ENCODE measurements at regions not wholly inside any gene's neighbourhood (a gene's known extent, or its start where the extent isn't known, plus 50 kb on each side); places are given as distances from the start of the nearest gene placed in this dataset.
"Not testable (repeated sequence)": the region's sequence is repeated elsewhere in the genome, so short reads cannot be mapped to it uniquely, and the experiment has no call there.

GRCh38 chr3:130569461-130570365 is 52.7 kb downstream of the COL6A6 start:
- POLR2A ChIA-PET, result no interaction called here
- ATAC-seq (ENCODE audit: low read depth), result no peak
- Mint-ChIP-seq H3K4me1 (no peaks in the 10 kb centered on the region), H3K36me3 (no peaks in the 10 kb centered on the region), H3K4me3 (no peak overlapping the region), H3K27ac (no peak overlapping the region), H3K27me3 (peaks cover 4% of the 10 kb centered on the region), H3K9me3 (no peaks in the 10 kb centered on the region)
- DNase-seq, result no peak

- POLR2A ChIA-PET, result interaction anchor here (0.7 kb wide), 1 partner anchor 559 kb away, joined by 3 read pairs; no protein-coding TSS in a partner anchor
- H3K4me3 Mint-ChIP-seq, result no peak overlapping the region
- H3K4me1 Mint-ChIP-seq, result no peaks in the 10 kb centered on the region
- ATAC-seq (ENCODE audit: low read depth) (no peak), DNase-seq (no peak)
- H3K27ac Mint-ChIP-seq, result no peak overlapping the region
- no peaks in the 10 kb centered on the region for H3K36me3 Mint-ChIP-seq
- no peaks in the 10 kb centered on the region for H3K9me3 Mint-ChIP-seq
- peaks cover 8% of the 10 kb centered on the region for H3K27me3 Mint-ChIP-seq
These were observed 55.8 kb downstream of the COL6A6 start for GRCh38 chr3:130572769-130573168.

- Mint-ChIP-seq H3K36me3 (no peaks in the 10 kb centered on the region), H3K4me1 (no peaks in the 10 kb centered on the region), H3K9me3 (no peaks in the 10 kb centered on the region), H3K27ac (no peak overlapping the region), H3K4me3 (no peak overlapping the region), H3K27me3 (peaks cover 21% of the 10 kb centered on the region)
- DNase-seq (no peak), ATAC-seq (ENCODE audit: low read depth) (no peak)
- POLR2A ChIA-PET, result no interaction called here
These were observed 59.6 kb downstream of the COL6A6 start for GRCh38 chr3:130576375-130577266.

- Mint-ChIP-seq H3K27me3 (peaks cover 25% of the 10 kb centered on the region), H3K36me3 (no peaks in the 10 kb centered on the region), H3K27ac (no peak overlapping the region), H3K4me3 (no peak overlapping the region), H3K9me3 (no peaks in the 10 kb centered on the region), H3K4me1 (no peaks in the 10 kb centered on the region)
- DNase-seq (no peak), ATAC-seq (ENCODE audit: low read depth) (no peak)
- POLR2A ChIA-PET, result no interaction called here
These were observed 65.6 kb downstream of the COL6A6 start for GRCh38 chr3:130582457-130583153.

DNA sequence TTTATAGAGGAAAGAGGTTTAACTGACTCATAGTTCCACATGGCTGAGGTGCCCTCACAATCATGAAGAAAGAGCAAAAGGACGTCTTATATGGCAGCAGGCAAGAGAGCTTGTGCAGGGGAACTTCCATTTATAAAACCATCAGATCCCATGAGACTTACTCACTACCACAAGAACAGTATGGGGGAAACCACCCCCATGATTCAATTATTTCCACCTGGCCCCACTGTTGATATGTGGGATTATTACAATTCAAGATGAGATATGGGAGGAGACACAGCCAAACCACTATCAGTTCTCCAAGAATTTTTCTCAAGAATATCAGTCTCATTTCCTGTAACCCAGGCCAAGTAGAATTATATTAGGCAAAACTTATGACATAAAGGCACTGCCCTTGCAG is 77.8 kb downstream of the COL6A6 start:
- ATAC-seq (ENCODE audit: low read depth); H3K27me3 Mint-ChIP-seq; H3K36me3 Mint-ChIP-seq; POLR2A ChIA-PET; DNase-seq; H3K4me3 Mint-ChIP-seq; H3K4me1 Mint-ChIP-seq; H3K9me3 Mint-ChIP-seq: not testable (repeated sequence)
- H3K27ac Mint-ChIP-seq, result peak overlapping the region; percentile 7

- H3K4me1 Mint-ChIP-seq, result no peaks in the 10 kb centered on the region
- no peak for ATAC-seq (ENCODE audit: low read depth)
- POLR2A ChIA-PET, result no interaction called here
These were observed 79.5 kb downstream of the COL6A6 start for GRCh38 chr3:130596484-130596883.

GRCh38 chr3:130601442-130601971 is 84.5 kb downstream of the COL6A6 start:
- ATAC-seq (ENCODE audit: low read depth) (no peak), DNase-seq (no peak)
- POLR2A ChIA-PET, result no interaction called here

More at GRCh38 chr3:130596484-130596883, 79.5 kb downstream of the COL6A6 start:
- no peak overlapping the region for H3K27ac Mint-ChIP-seq
- DNase-seq, result no peak
- peaks cover 4% of the 10 kb centered on the region for H3K27me3 Mint-ChIP-seq
- H3K36me3 Mint-ChIP-seq, result no peaks in the 10 kb centered on the region
- H3K4me3 Mint-ChIP-seq, result no peak overlapping the region
- H3K9me3 Mint-ChIP-seq, result no peaks in the 10 kb centered on the region

DNA sequence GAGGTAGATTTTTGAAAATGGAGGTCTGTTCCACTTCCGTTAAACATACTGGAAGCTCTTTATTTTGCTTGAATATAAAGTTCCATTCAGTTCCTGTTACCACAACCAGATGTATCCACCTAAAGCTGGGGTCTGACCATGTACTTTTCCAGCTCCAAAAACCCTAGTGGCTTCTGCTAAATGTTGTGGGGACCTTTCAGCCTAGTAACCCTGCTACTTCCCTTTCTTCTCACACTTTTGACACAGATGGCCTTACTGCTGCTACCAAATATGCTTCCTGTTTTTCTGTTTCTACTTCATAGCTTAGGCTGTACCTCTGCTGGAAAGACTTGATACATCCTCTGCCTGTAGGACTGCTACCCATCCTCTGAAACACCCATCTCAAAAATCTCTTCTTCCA is 87.8 kb downstream of the COL6A6 start:
- H3K27ac Mint-ChIP-seq, result no peak overlapping the region
- H3K36me3 Mint-ChIP-seq, result no peaks in the 10 kb centered on the region
- no peak for DNase-seq
- H3K4me3 Mint-ChIP-seq, result no peak overlapping the region
- peaks cover 11% of the 10 kb centered on the region for H3K9me3 Mint-ChIP-seq
- no peaks in the 10 kb centered on the region for H3K4me1 Mint-ChIP-seq
- no peak for ATAC-seq (ENCODE audit: low read depth)
- POLR2A ChIA-PET, result no interaction called here
- H3K27me3 Mint-ChIP-seq, result peaks cover under 1% of the 10 kb centered on the region

More at GRCh38 chr3:130601442-130601971, 84.5 kb downstream of the COL6A6 start:
- H3K27ac Mint-ChIP-seq, result no peak overlapping the region
- peaks cover 4% of the 10 kb centered on the region for H3K27me3 Mint-ChIP-seq
- H3K36me3 Mint-ChIP-seq, result no peaks in the 10 kb centered on the region
- no peaks in the 10 kb centered on the region for H3K4me1 Mint-ChIP-seq
- no peak overlapping the region for H3K4me3 Mint-ChIP-seq
- peaks cover 5% of the 10 kb centered on the region for H3K9me3 Mint-ChIP-seq

- ATAC-seq (ENCODE audit: low read depth) (no peak), DNase-seq (no peak)
- Mint-ChIP-seq H3K4me3 (no peak overlapping the region), H3K27me3 (no peaks in the 10 kb centered on the region), H3K27ac (no peak overlapping the region), H3K9me3 (peaks cover 12% of the 10 kb centered on the region), H3K36me3 (no peaks in the 10 kb centered on the region), H3K4me1 (no peaks in the 10 kb centered on the region)
- POLR2A ChIA-PET, result no interaction called here
These were observed 89.4 kb downstream of the COL6A6 start for GRCh38 chr3:130606336-130606735.

DNA sequence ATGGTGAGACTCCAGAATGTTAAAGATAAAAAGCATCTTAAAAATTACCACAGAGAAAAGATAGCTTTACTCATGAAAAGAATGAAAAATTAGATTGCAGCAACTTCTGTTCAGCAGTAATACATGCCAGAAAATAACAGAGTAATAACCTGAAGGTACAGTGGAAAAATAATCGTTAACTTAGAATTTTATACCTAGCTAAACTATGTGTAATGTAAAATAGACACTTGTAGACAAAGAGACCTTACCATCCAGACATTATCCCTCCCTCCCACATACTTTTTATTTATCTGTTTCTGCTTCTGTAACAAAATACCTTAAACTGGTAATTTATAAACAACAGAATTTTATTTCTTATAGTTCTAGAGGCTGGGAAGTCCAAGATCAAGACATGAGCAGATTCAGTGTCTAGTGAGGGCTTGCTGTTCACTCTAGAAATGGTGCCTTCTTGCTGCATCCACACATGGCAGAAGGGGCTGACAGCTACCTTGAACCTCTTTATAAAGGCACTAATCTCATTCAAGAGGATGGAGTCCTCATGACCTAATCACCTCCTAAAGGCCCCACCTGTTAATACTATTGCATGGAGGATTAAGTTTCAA is 90.7 kb downstream of the COL6A6 start:
- Mint-ChIP-seq H3K27ac (no peak overlapping the region), H3K4me3 (no peak overlapping the region), H3K36me3 (no peaks in the 10 kb centered on the region), H3K4me1 (no peaks in the 10 kb centered on the region), H3K27me3 (peaks cover 2% of the 10 kb centered on the region), H3K9me3 (peaks cover 16% of the 10 kb centered on the region)
- no peak for ATAC-seq (ENCODE audit: low read depth)
- DNase-seq, result no peak
- POLR2A ChIA-PET, result no interaction called here

- no peaks in the 10 kb centered on the region for H3K36me3 Mint-ChIP-seq
- H3K4me3 Mint-ChIP-seq, result no peak overlapping the region
- no peak overlapping the region for H3K27ac Mint-ChIP-seq
- peaks cover 2% of the 10 kb centered on the region for H3K27me3 Mint-ChIP-seq
- peaks cover 20% of the 10 kb centered on the region for H3K9me3 Mint-ChIP-seq
- no peak for DNase-seq
- no peak for ATAC-seq (ENCODE audit: low read depth)
- no peaks in the 10 kb centered on the region for H3K4me1 Mint-ChIP-seq
- POLR2A ChIA-PET, result no interaction called here
These were observed 92.4 kb downstream of the COL6A6 start for GRCh38 chr3:130609166-130609979.

DNA sequence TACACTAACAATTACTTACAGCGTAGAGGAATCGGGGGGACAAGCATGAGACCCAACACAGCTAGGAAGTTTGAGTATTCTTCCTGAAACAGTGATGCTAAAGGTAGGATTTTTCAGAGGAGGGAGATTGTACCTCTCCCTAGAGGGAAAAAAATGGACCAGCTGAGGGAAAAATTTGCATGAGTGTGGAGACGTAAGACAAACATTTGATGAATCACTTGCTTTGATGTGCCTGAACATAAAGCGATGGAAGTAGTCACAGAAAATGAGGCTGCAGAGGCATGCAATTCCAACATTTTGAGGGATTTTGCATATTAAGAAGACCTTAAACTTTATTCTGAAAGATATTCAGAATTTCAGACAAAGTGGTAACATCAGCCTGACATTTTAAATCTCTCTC is 102.2 kb downstream of the COL6A6 start:
- POLR2A ChIA-PET, result no interaction called here
- no peaks in the 10 kb centered on the region for H3K4me1 Mint-ChIP-seq
- DNase-seq (no peak), ATAC-seq (ENCODE audit: low read depth) (no peak)
- H3K27ac Mint-ChIP-seq, result no peak overlapping the region
- H3K9me3 Mint-ChIP-seq, result peaks cover 4% of the 10 kb centered on the region
- H3K27me3 Mint-ChIP-seq, result no peaks in the 10 kb centered on the region
- no peak overlapping the region for H3K4me3 Mint-ChIP-seq
- H3K36me3 Mint-ChIP-seq, result no peaks in the 10 kb centered on the region
